ENCODE measurements at regions not wholly inside any gene's neighbourhood (a gene's known extent, or its start where the extent isn't known, plus 50 kb on each side); places are given as distances from the start of the nearest gene placed in this dataset.
"Not testable (repeated sequence)": the region's sequence is repeated elsewhere in the genome, so short reads cannot be mapped to it uniquely, and the experiment has no call there.

GRCh38 chr4:25981749-25982148, 67.7 kb downstream of the SMIM20 start:
- no peak for DNase-seq

GRCh38 chr4:25982962-25983361, 68.9 kb downstream of the SMIM20 start:
- DNase-seq: no peak

GRCh38 chr4:25984266-25984665, 70.2 kb downstream of the SMIM20 start:
- DNase-seq: peak; percentile 42

GRCh38 chr4:25984796-25985195, 70.8 kb downstream of the SMIM20 start:
- DNase-seq: no peak

- DNase-seq: no peak
Measured at GRCh38 chr4:25986807-25987206, 72.8 kb downstream of the SMIM20 start.

GRCh38 chr4:25991340-25991739, 77.3 kb downstream of the SMIM20 start:
- no peak for DNase-seq

- peak; percentile 90 for DNase-seq
Measured at GRCh38 chr4:25993395-25994185, 79.6 kb downstream of the SMIM20 start.

- DNase-seq: not testable (repeated sequence)
Measured at GRCh38 chr4:25994577-25994976, 80.6 kb downstream of the SMIM20 start.

- DNase-seq: peak; percentile 67
Measured at GRCh38 chr4:26000274-26000950, 86.4 kb downstream of the SMIM20 start.

- DNase-seq: no peak
Measured at GRCh38 chr4:26001413-26001812, 87.4 kb downstream of the SMIM20 start.

GRCh38 chr4:26001816-26002215, 87.8 kb downstream of the SMIM20 start:
- no peak for DNase-seq

- no peak for DNase-seq
Measured at GRCh38 chr4:26003056-26003455, 89.0 kb downstream of the SMIM20 start.

- DNase-seq: no peak
Measured at GRCh38 chr4:26004290-26004689, 90.3 kb downstream of the SMIM20 start.

GRCh38 chr4:26005764-26006163, 91.7 kb downstream of the SMIM20 start:
- DNase-seq: no peak

- no peak for DNase-seq
Measured at GRCh38 chr4:26008737-26009136, 94.7 kb downstream of the SMIM20 start.

- DNase-seq: no peak
Measured at GRCh38 chr4:26009502-26009901, 95.5 kb downstream of the SMIM20 start.

GRCh38 chr4:26010304-26010703, 96.3 kb downstream of the SMIM20 start:
- DNase-seq: no peak

- peak; percentile 33 for DNase-seq
Measured at GRCh38 chr4:26013629-26014028, 99.6 kb downstream of the SMIM20 start.

- DNase-seq: no peak
Measured at GRCh38 chr4:26015133-26015651, 101.2 kb downstream of the SMIM20 start.

GRCh38 chr4:26015906-26016305, 101.9 kb downstream of the SMIM20 start:
- DNase-seq: no peak

- no peak for DNase-seq
Measured at GRCh38 chr4:26017531-26017930, 103.5 kb downstream of the SMIM20 start.

GRCh38 chr4:26017961-26018700, 104.1 kb downstream of the SMIM20 start:
- not testable (repeated sequence) for DNase-seq

GRCh38 chr4:26020083-26020668, 106.2 kb downstream of the SMIM20 start:
- peak; percentile 90 for DNase-seq
